Neuronal stem cell (in vitro differentiated cells): ENCODE measurements at regions not wholly inside any gene's neighbourhood (a gene's known extent, or its start where the extent isn't known, plus 50 kb on each side); places are given as distances from the start of the nearest gene placed in this dataset.

Experiments
- DNase-seq: peaks from one replicate; pipeline ENCODE4 v3.0.0-alpha.2; 2013; ENCODE audit warnings: low spot score
- H2AFZ ChIP-seq: one replicate; pipeline ENCODE4 v1.6.1; 2013; ENCODE audit warnings: mild to moderate bottlenecking, low read length, inconsistent platforms
- H2AK5ac ChIP-seq: 2 replicates; pipeline ENCODE4 v1.6.1; 2013; ENCODE audit warnings: low read depth, mild to moderate bottlenecking, inconsistent platforms, low read length, moderate library complexity, mixed read lengths
- H2BK120ac ChIP-seq: 2 replicates; pipeline ENCODE4 v1.6.1; 2013; ENCODE audit warnings: low read depth, mild to moderate bottlenecking, inconsistent platforms, low read length, moderate library complexity, mixed read lengths
- H2BK12ac ChIP-seq: one replicate; pipeline ENCODE4 v1.6.1; 2013; ENCODE audit warnings: low read length, inconsistent platforms
- H2BK15ac ChIP-seq: 2 replicates; pipeline ENCODE4 v1.6.1; 2013; ENCODE audit warnings: mild to moderate bottlenecking, low read length, inconsistent platforms, mixed read lengths
- H2BK5ac ChIP-seq: one replicate; pipeline ENCODE4 v1.6.1; 2013; ENCODE audit warnings: inconsistent platforms, mild to moderate bottlenecking, low read length, moderate library complexity
- H3K14ac ChIP-seq: one replicate; pipeline ENCODE4 v1.6.1; 2013; ENCODE audit warnings: low read length, inconsistent platforms
- H3K18ac ChIP-seq: 2 replicates; pipeline ENCODE4 v1.6.1; 2013; ENCODE audit warnings: low read length, inconsistent platforms
- H3K23ac ChIP-seq: 2 replicates; pipeline ENCODE4 v1.6.1; 2013; ENCODE audit warnings: low read depth, mild to moderate bottlenecking, mixed read lengths, low read length, inconsistent platforms; ENCODE audit not compliant: poor library complexity
- H3K27ac ChIP-seq: replicated peaks from 3 replicates; pipeline ENCODE4 v1.5.1; 2013; ENCODE audit warnings: low read length, inconsistent platforms
- H3K27me3 ChIP-seq, 3 experiments: 2 replicates each; pipeline ENCODE4 v1.6.1; 2013; ENCODE audit warnings: low read length in 3 of 3, mild to moderate bottlenecking in 2 of 3, inconsistent platforms in 1 of 3, low read depth in 1 of 3, mixed read lengths in 1 of 3, moderate library complexity in 1 of 3; ENCODE audit not compliant: control insufficient read depth in 3 of 3, insufficient read depth in 3 of 3
- H3K36me3 ChIP-seq, 2 donors: replicated peaks in 1 of 2; 2 replicates each; pipeline ENCODE4 v1.6.1; 2013; ENCODE audit warnings: low read length in 2 of 2; ENCODE audit not compliant: control insufficient read depth in 2 of 2, insufficient read depth in 2 of 2
- H3K4ac ChIP-seq: 2 replicates; pipeline ENCODE4 v1.6.1; 2013; ENCODE audit warnings: inconsistent platforms, mild to moderate bottlenecking, low read length, moderate library complexity
- H3K4me1 ChIP-seq, 2 donors: 1 replicate in 1 of 2; 2 replicates in 1 of 2; pipeline ENCODE4 v1.6.1; 2013; ENCODE audit warnings: low read length in 2 of 2, low read depth in 1 of 2; ENCODE audit not compliant: control insufficient read depth in 2 of 2, insufficient read depth in 1 of 2
- H3K4me2 ChIP-seq: one replicate; pipeline ENCODE4 v1.6.1; 2013; ENCODE audit warnings: mild to moderate bottlenecking, low read length, inconsistent platforms; ENCODE audit not compliant: insufficient read depth, poor library complexity, severe bottlenecking
- H3K4me3 ChIP-seq, 2 donors: 2 replicates each; pipeline ENCODE4 v1.5.1; 2013; ENCODE audit warnings: low read length in 2 of 2, mild to moderate bottlenecking in 2 of 2, inconsistent platforms in 1 of 2, moderate library complexity in 1 of 2
- H3K79me1 ChIP-seq: one replicate; pipeline ENCODE4 v1.6.1; 2013; ENCODE audit warnings: low read depth, mild to moderate bottlenecking, inconsistent platforms, low read length, moderate library complexity
- H3K9ac ChIP-seq: one replicate; pipeline ENCODE4 v1.6.1; 2013; ENCODE audit warnings: mild to moderate bottlenecking, low read depth, low read length, inconsistent platforms; ENCODE audit not compliant: poor library complexity
- H3K9me3 ChIP-seq, 2 donors: replicated peaks in 1 of 2; 2 replicates each; pipeline versions ENCODE3 to v1.6.1; 2013; ENCODE audit warnings: low read length in 2 of 2, mild to moderate bottlenecking in 2 of 2, inconsistent platforms in 1 of 2, low read depth in 1 of 2, mixed read lengths in 1 of 2, moderate library complexity in 1 of 2; ENCODE audit not compliant: control insufficient read depth in 2 of 2, insufficient read depth in 1 of 2
- H4K8ac ChIP-seq: one replicate; pipeline ENCODE4 v1.6.1; 2013; ENCODE audit warnings: low read depth, mild to moderate bottlenecking, inconsistent platforms, low read length, moderate library complexity
- H4K91ac ChIP-seq: one replicate; pipeline ENCODE4 v1.6.1; 2013; ENCODE audit warnings: low read length, low read depth, mild to moderate bottlenecking, inconsistent platforms; ENCODE audit not compliant: poor library complexity
- whole genome bisulfite sequencing, 2 donors: extraction: QIAGEN DNeasy Blood & Tissue Kit; methylation state at CpG; one replicate each; pipeline ENCODE4 v1.1.7; 2013; ENCODE audit warnings: missing lambda C conversion rate in 2 of 2, mixed read lengths in 1 of 2; ENCODE audit not compliant: insufficient read length in 2 of 2, insufficient replicate concordance in 1 of 2; ENCODE audit errors: extremely low coverage in 2 of 2; 5-methylcytosine and 5-hydroxymethylcytosine counted together

GRCh38 chr1:36731226-36732014, 248.7 kb upstream of the CSF3R start:
- no CpG with 5 or more reads among the region's 11 CpGs for WGBS, 2 donors
- H2BK5ac ChIP-seq, result no peak overlapping the region

GRCh38 chr1:36730599-36730998, 247.9 kb upstream of the CSF3R start:
- Histone ChIP-seq H3K23ac (no peak overlapping the region), H4K91ac (no peak overlapping the region), H2BK15ac (peak overlapping the region; percentile 50), H2BK120ac (peak overlapping the region; percentile 8), H3K4me1 (peaks cover 0 to 14% of the 10 kb centered on the region in 2 donors), H2AK5ac (peak overlapping the region; percentile 40), H2AFZ (no peak overlapping the region), H3K18ac (peak overlapping the region; percentile 38), H3K79me1 (no peaks in the 10 kb centered on the region), H3K4me3 (no peak overlapping the region), H3K9me3 (no peaks in the 10 kb centered on the region), H2BK5ac (no peak overlapping the region), H4K8ac (no peak overlapping the region), H3K27ac (no peak overlapping the region), H3K36me3 (no peaks in the 10 kb centered on the region), H3K14ac (no peak overlapping the region), H3K27me3 (peaks cover 0 to 2% (median 0%) of the 10 kb centered on the region in 3 experiments), H3K4me2 (no peak overlapping the region), H3K9ac (no peak overlapping the region), H3K4ac (no peak overlapping the region), H2BK12ac (no peak overlapping the region)
- no CpG with 5 or more reads among the region's 2 CpGs for WGBS, 2 donors
- DNase-seq, result no peak

More at GRCh38 chr1:36731226-36732014, 248.7 kb upstream of the CSF3R start:
- H2BK15ac ChIP-seq, result peak overlapping the region; percentile 23
- H3K14ac ChIP-seq, result no peak overlapping the region
- H3K23ac ChIP-seq, result no peak overlapping the region
- H3K4me3 ChIP-seq, result no peak overlapping the region
- no peaks in the 10 kb centered on the region for H3K9me3 ChIP-seq
- H3K9ac ChIP-seq, result no peak overlapping the region
- H3K36me3 ChIP-seq, result no peaks in the 10 kb centered on the region
- H3K27me3 ChIP-seq, result peaks cover 0 to 2% (median 0%) of the 10 kb centered on the region in 3 experiments
- H3K27ac ChIP-seq, result no peak overlapping the region
- H3K4ac ChIP-seq, result no peak overlapping the region
- H3K4me1 ChIP-seq, result peaks cover 0 to 15% of the 10 kb centered on the region in 2 donors
- H2BK12ac ChIP-seq, result peak overlapping the region; percentile 51
- H2BK120ac ChIP-seq, result no peak overlapping the region
- H3K18ac ChIP-seq, result peak overlapping the region; percentile 49
- H4K8ac ChIP-seq, result no peak overlapping the region
- no peaks in the 10 kb centered on the region for H3K79me1 ChIP-seq
- no peak for DNase-seq
- no peak overlapping the region for H4K91ac ChIP-seq
- no peak overlapping the region for H2AK5ac ChIP-seq
- H3K4me2 ChIP-seq, result no peak overlapping the region
- no peak overlapping the region for H2AFZ ChIP-seq

- no peak overlapping the region for H3K27ac ChIP-seq
- WGBS, 2 donors, result no CpG with 5 or more reads among the region's 12 CpGs
- no peak overlapping the region for H3K23ac ChIP-seq
- peak overlapping the region; percentile 86 for H2AK5ac ChIP-seq
- no peak overlapping the region for H3K4ac ChIP-seq
- no peaks in the 10 kb centered on the region for H3K79me1 ChIP-seq
- peak overlapping the region; percentile 27 for H2BK12ac ChIP-seq
- no peak overlapping the region for H4K8ac ChIP-seq
- H2BK15ac ChIP-seq, result peak overlapping the region; percentile 90
- H3K4me2 ChIP-seq, result no peak overlapping the region
- H3K9ac ChIP-seq, result no peak overlapping the region
- H3K9me3 ChIP-seq, result no peaks in the 10 kb centered on the region
- no peak overlapping the region for H4K91ac ChIP-seq
- no peaks in the 10 kb centered on the region for H3K36me3 ChIP-seq
- H3K14ac ChIP-seq, result peak overlapping the region; percentile 10
- peak overlapping the region; percentile 9 for H2BK120ac ChIP-seq
- H2AFZ ChIP-seq, result no peak overlapping the region
- H3K4me3 ChIP-seq, result peak overlapping the region in 1 of 2 donors; percentile 19
- H2BK5ac ChIP-seq, result no peak overlapping the region
- H3K27me3 ChIP-seq, result peaks cover 0 to 2% (median 0%) of the 10 kb centered on the region in 3 experiments
- peak overlapping the region; percentile 74 for H3K18ac ChIP-seq
- peaks cover 0 to 14% of the 10 kb centered on the region in 2 donors for H3K4me1 ChIP-seq
- no peak for DNase-seq
These were observed 247.2 kb upstream of the CSF3R start for GRCh38 chr1:36729716-36730510.

DNA sequence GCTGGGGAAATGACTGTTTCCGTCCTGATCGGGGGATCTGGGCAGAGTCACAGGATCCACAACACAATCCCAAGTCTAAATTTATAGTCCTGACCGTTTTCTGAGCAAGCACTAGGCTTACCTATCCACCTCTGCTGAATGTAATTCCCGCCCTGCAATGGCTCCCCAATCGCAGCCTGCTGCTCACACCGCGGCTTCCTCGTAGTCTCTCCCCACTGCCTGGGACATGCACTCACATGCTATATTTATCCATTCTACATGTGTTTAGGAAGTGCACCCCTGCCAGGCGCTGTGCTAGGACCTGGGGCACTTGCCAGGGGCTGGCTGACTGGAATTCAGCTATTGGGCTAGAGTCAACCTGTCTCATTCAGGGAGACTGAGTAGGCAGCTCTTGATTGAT, 246.6 kb upstream of the CSF3R start:
- Histone ChIP-seq H3K23ac (no peak overlapping the region), H2AK5ac (peak overlapping the region; percentile 86), H2BK5ac (no peak overlapping the region), H3K4ac (no peak overlapping the region), H2BK15ac (peak overlapping the region; percentile 90), H3K9me3 (no peaks in the 10 kb centered on the region), H2AFZ (no peak overlapping the region), H2BK120ac (peak overlapping the region; percentile 9), H3K27me3 (peaks cover 0 to 2% (median 0%) of the 10 kb centered on the region in 3 experiments), H3K27ac (no peak overlapping the region), H3K4me1 (peaks cover 0 to 14% of the 10 kb centered on the region in 2 donors), H4K8ac (no peak overlapping the region), H3K18ac (no peak overlapping the region), H4K91ac (no peak overlapping the region), H3K14ac (no peak overlapping the region), H3K79me1 (no peaks in the 10 kb centered on the region), H3K9ac (no peak overlapping the region), H2BK12ac (peak overlapping the region; percentile 27), H3K36me3 (no peaks in the 10 kb centered on the region), H3K4me2 (no peak overlapping the region), H3K4me3 (no peak overlapping the region)
- DNase-seq, result no peak
- no CpG with 5 or more reads among the region's 9 CpGs for WGBS, 2 donors
